DMS 273 (cell line): ENCODE measurements at regions not wholly inside any gene's neighbourhood (a gene's known extent, or its start where the extent isn't known, plus 50 kb on each side); places are given as distances from the start of the nearest gene placed in this dataset.
"Not testable (repeated sequence)": the region's sequence is repeated elsewhere in the genome, so short reads cannot be mapped to it uniquely, and the experiment has no call there.

Source experiments
- DNase-seq: peaks from one replicate; lab custom pipeline; 2025; ENCODE audit not compliant: unreplicated experiment; lab: John Stamatoyannopoulos, UW

DNA sequence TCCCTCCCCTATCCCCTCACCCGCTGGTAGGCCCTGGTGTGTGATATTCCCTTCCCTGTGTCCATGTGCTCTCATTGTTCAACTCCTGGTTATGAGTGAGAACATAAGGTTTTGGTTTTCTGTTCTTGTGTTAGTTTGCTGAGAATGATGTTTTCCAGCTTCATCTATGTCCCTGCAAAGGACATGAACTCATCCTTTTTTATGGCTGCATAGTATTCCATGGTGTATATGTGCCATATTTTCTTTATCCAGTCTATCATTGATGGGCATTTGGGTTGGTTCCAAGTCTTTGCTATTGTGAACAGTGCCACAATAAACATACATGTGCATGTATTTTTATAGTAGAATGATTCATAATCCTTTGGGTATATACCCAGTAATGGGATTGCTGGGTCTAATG, 217.8 kb downstream of the TLE3 start:
- not testable (repeated sequence) for DNase-seq

DNA sequence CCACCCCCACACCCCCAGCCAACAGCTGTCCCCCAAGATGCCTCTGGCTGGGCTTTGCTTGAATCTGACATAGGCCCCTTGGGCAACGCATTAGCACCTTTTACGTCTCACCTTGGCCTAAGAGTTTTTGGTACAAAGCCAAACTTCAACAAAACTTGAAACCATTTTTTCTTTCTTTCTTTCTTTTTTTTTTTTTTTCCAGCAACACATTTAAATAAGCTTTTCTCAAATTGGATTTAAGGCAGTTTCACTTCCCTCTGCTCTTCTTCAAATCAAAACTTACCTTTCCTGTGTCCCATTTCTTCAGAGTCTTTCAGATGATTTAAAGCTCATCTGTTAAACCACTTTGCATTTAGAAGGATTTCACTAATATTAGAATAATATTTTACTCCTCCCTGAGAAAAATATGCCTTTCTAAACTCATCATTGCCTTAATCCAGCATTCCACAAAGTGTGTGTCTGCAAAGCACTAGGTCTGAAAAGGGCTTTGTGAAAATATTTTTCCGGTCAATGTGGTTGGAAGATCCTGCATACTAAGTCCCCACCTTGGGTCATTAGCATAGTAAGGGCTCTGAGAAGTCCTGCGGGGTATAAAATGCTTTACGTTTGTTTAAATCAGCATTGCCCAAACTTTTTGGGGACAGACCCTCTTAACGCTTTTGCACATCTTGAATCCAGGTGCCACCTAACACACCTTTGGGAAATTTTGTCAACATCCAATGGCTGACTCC, 217.0 kb downstream of the TLE3 start:
- DNase-seq, result no peak

DNA sequence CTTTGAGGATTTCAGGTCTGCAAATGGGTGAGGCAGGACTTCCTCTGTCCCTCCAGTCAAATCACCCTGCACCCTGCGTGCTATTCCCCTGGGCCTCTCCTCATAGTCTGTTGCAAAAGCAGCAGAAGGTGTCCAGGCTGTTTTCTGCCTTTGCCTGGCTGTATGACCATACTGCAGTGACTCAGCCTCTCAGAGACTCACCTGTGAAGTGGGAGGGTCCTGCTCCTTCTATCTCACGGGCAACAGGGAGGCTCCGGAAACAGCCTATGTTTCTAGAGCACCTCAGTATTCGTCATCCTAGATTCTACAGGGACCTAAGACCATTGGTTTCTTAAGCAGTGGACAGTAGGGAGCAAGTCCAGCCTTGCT, 216.4 kb downstream of the TLE3 start:
- DNase-seq, result no peak

DNA sequence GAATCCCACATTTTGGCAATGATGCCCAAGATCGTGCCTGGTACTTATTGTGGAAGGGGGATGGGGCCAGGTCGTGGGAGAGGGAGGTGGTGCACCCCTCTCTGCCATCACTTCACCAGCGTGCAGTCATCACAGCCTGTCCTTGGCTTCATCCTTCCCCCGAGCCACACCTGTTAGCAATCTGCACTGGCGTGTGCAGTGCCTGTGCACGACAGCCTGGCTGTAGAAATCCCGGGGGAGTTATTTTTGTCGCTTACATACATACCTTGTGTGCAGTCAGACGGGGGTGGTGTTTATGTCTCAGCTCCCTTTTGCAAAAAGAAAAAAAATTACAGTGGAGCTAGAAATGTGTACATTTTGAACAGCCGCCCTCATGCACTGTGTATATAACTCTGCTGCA, 216.0 kb downstream of the TLE3 start:
- DNase-seq, result peak; percentile 7

DNA sequence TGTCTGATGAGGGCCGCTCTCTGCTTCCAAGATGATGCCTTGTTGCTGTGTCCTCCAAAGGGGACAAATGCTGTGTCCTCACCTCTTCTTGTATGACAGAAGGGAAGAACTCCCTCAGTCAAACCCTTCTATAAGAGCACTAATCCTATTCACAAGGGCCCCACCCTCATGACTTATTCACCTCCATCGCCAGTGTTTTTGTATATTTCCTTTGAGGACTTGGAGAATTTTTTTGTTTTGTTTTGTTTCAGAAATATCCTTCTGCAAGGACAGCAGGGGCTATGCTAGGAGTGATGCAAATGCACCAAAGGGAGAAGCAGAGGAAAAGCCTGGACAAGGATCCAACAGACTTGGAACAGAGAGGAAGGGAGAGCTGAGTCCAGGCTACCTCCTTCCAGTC, 214.4 kb downstream of the TLE3 start:
- no peak for DNase-seq

DNA sequence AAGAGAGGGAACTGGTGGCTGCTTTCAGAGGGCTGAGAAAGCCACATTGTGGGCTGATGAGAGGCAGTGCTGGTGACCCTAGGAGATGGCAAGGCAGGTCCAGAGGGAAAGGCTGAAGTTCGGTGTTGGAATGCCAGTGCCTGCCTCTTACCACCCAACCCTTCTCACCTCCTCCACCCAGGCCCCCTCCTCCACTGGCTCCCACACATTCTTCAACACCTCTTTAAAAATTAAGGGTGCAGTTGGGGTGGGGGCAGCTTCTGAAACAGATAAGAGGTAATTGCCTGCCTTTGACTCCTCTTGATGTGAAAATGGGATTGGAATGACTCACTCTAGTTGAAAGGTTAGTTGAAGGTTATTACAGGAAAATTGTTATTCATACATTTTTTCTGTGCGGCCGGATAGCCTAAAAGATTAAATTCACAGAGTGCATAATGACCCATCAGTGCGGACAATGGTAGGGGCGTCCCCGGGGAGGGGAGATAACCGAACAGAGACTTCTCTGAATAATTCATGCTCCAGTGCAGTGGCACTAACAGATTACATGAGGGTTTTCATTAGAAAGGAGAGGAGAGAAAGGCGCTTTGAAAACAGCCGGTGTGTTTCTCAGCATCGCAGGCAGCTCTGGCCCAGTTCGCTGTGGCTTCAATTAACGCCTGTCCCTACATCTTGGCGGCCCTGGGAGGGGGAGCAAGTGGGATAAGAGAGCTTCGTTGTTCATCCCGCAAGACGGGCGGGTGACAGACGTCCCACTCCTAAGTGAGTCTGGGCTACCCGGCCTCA, 212.4 kb downstream of the TLE3 start:
- DNase-seq, result no peak

DNA sequence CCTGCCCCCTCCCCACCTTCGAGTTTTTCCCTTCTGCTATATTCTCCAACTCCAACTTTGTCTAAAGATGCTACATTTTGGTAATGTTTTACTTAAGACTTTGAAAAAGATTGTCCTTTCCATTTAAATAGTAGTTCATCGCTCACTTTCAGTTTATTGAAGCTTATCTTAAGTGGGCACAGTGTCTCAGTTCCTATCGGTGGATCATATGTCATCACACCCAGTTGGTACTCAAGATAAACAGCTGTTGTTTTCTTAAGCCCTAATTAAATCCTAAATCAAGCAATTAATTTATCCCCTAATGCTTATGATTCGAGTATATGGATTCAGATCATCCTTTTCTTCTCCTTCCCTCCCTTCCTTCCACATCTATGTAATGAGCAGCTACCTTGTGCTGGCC, 210.7 kb downstream of the TLE3 start:
- DNase-seq, result peak; percentile 56

DNA sequence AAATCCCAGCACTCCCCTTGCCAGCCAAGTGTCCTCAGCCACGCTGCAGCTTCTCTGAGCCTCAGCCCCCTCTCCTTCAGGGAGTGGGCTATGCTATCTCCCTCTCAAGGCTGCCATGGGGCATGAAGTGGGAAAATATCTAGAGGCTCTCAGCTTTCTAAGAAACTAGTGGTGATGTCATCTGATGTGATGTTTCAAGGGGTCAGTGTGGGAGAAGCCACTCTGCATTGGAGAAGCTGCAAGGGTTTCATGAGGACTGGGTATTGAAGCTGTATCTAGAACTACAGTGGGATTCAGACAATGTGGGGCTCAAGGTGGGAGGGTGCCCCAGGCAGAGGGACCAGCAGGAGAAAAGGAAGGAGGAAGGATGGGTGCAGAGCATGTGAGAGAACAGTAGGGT, 210.2 kb downstream of the TLE3 start:
- no peak for DNase-seq

DNA sequence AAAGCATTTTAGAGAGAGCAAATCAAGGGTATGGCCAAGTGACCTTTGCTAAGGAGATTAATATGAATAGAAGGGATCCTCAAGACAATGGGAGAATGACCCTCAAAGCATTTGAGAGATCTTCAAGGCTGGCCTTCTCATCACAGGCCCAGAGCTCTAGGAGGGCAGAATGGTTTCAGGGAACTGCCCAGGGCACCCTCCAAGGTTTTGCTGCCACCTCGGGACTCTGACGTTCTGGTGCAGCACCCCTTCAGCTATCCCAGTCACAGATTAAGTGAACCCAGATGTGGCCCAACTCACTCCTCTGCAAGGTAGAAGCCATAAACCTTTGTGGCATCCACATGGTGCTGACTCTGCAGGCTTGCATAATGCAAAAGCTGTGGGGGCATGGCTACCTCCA, 209.3 kb downstream of the TLE3 start:
- DNase-seq, result no peak

DNA sequence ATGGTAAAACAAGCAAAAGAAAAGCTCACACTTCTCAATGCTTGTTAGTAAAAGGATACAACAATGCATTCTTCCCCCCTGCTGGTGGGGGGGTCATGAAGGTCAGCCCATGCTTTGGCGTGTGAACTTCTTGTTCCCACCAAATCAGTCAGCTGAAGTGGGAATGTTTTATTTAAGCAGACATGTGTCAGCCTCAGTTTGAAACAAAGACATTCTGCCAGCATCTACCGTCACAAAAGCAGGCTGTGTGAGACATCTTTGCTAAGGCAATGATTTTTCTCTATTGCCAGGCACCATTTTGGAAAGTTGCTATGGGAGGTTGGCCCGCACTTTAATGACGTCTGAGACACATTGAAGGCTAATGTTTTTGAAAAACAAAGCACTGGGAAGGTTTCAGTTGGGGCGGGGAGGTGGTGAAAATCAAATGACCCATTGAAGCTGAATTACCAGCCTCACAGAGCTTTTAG, 206.6 kb downstream of the TLE3 start:
- no peak for DNase-seq

DNA sequence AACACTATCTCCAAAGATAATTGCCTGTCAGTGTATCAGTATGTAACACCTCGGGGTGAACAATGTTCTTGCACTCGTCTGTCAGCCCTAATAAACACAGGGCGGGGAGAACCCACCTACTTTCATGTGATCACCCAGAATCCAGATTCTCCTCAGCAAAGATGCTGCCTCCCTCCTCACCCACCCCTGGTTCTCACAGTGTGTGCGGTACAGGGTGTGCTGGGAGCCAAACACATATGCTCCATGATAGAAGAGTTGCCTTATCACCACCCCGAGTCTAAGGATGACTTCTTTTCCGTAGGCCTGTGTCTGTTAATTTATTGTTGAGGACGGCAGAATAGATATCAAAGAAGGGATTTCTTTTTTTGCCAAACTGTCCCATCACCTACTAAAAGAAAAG, 206.1 kb downstream of the TLE3 start:
- DNase-seq, result no peak

DNA sequence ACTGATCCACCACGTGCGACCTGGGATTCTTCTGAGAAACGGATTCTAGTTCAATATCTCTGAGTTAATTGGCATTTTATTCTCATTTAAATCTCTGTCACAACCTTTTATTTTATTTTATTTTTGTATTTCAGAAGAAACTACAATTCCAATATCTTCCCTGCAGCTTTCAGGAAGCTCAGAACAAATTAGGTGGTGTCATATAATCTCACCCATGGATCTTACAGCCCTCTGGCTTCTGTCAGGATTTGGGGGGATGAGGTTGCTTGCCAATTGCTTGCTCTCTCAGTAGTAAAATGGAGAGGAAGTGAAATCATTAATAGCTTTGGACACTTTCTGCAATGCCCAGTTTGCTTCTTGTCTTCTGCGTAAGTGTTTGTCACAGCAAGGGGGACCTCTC, 205.4 kb downstream of the TLE3 start:
- DNase-seq, result no peak

DNA sequence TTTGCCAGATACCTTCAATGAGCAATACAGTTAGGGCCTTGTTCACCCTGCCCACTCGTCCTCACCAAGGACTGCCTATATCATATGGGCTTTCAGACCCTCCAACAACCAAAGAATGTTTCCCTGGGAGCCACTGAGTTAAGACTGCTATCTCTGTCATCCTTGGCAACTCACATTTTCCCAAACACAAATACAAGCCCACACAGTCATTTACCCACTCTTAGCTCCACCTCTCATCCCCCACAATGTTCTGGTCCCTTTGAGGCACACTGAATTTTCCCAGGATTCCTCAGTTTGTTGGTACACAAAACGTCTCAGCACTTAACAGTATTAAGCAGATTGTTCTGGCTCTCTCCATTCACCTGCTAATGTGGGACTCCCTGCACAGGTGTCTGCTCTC, 204.6 kb downstream of the TLE3 start:
- no peak for DNase-seq

DNA sequence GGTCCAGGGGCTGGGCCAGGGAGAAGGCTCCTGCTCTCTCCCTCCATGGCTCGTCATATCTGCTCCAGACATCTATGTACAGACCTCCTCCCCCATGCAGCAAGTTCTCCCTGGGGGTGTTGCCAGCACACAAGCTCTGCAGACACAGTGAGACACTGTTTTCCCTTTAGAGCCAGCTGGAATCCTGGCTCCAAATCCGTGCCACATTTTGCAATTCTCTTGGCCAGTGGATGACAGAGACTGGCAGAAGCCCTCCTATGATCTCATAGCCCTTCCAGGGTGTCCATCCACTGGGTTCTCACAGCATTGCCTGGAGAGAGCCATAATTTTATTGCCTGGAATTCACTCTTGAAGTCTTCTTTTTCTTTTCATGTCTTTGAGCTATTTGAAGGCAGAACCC, 203.9 kb downstream of the TLE3 start:
- DNase-seq, result peak; percentile 53

DNA sequence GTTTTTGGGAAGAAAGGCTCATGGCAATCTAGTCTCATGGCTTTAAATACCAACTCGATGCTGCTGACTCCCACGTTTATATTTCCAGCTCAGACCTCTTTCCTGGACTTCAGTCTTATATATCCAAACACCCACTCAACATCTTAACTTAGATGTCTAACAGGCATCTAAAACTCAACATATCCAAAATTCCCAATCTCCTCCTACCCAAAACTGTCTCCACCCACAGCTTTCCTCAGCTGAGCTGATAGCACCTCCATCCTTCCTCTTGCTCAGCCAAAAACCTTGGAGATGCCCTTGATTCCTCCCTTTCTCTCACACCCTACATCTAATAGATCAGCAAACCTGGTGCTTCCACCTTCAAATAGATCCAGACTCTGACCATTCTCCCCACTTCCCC, 202.5 kb downstream of the TLE3 start:
- DNase-seq, result no peak

DNA sequence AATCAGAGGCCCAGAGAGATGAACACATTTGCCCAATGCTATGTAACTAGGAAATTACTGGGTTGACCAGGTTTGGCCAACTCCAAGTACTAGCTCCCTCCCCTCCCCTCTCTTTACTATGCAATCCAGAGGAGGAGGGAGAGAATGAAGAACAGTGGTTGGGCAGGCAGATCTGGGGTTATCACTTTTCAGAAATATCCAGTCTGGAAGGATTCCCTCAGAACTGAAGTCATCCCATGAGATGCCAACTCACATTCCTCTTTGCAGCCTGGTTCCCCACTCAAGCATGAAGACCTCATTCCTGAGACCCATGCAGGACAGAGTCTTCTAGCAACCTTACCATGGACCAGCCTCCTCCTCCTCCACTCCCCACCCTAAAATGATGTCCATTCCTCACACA, 201.1 kb downstream of the TLE3 start:
- DNase-seq, result no peak

DNA sequence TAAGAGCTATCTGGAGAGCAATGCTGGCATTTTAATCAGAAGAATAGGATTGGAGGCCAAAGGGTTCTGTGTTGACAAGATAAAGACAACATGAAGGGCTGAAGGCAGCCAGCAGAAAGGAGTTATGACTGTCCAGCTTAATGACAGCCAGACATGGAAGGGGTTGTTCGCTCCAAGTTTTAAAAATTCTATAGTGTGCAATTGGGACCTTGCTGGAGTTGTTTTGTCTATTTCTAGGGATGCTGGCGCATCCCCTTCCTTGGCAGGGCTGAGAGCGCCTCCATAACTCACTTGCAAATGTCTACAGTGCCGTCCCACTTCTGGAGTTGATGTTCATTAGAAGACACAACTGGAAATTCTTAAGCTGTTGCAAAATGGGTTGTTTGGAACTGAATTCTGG, 200.7 kb downstream of the TLE3 start:
- no peak for DNase-seq

DNA sequence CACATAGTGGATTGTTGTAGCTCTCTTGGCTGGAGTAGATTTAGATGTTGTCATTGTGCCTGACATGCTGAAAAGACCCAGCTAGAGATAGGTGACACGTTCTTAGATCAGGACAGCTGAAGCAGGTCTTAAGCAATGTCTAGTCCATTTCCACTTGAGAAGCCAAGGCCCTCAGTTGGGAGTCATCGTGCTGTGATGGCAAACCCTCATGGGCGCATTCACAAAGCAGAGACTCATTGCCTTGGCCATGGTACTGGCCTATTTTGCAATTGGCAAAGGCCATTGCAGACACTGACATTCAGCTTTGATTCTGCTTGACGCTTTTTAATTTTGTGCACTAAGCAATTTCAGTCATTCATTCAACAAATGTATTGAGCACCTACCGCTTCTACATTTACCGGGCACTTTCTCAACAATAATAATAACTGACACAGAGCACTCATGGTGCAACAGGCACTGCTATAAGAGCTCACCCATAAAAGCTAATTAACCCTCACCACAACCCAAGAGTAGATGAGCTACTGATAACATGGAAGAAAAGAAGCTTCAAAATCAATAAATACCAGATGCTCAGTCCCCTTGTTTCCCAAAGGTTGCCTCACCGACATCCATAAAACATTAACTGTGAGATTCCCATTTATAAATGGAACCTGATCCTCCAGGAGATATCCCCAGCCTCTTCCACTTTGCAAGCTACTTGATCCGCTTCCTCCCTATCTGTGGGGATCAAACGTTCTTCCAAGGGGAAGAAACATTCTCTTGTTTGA, 200.1 kb downstream of the TLE3 start:
- DNase-seq, result peak; percentile 14

DNA sequence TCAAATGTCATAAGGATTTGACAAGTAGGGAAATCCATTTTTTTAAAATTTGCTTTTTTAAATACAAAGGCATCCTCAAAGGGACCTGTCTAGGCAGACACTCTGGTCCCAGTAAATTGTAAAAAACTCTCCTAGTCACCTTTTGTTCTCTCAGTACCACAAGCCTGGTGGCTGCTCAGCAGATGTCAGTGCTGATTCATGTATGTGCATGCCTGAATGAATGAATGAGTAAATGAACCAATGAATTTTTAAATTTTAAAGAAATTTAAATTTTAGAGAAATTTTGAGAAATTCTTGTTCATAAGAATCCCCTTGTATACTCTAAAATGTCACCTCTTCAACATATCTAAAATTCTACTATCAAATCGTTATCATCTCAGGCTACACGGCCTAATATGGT, 199.5 kb downstream of the TLE3 start:
- DNase-seq, result no peak

DNA sequence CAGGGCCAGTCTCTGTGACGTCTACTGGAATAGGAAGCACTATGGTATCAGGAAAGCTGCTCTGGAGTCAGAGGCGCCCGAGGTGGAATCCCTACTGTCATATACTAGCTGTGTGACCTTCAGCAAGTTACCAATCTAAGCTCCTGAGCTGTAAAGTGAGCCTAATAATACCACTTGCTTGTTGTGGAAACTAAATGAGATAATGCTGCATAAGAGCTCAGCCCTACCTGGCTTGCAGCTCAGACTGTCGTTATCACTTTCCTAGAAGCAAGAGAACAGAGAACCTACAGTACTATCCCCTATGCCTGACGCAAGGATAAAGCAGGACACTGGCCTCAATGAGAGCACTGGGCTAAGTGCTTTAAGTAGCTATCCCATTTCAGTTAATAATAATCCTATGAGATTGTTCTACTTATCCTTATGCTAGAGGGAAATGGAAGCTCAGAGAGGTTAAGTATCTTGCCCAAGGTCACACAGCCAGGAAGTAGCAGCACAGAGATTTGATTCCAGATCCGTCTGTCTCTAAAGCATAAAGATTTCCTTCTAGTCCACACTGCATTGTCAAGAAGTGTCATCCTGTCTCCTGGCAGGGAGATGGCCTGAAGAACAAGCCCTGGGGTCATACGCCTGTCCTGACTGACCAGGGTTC, 195.2 kb downstream of the TLE3 start:
- DNase-seq, result no peak
